Neural progenitor cell (in vitro differentiated cells): ENCODE measurements at regions not wholly inside any gene's neighbourhood (a gene's known extent, or its start where the extent isn't known, plus 50 kb on each side); places are given as distances from the start of the nearest gene placed in this dataset.

Experiments
- EZH2 ChIP-seq: fragments of 200-600 bp; sonication (generic); IDR thresholded peaks from 2 replicates; pipeline ENCODE4 v1.6.1; 2017; ENCODE audit warnings: antibody characterized with exemption, mild to moderate bottlenecking, moderate library complexity
- TF ChIP-seq, protein P1 (sequence below): fragments of 200-600 bp; sonication (generic); IDR thresholded peaks from 2 replicates; pipeline ENCODE4 v1.5.1; 2017; ENCODE audit warnings: antibody characterized with exemption, mild to moderate bottlenecking

DNA sequence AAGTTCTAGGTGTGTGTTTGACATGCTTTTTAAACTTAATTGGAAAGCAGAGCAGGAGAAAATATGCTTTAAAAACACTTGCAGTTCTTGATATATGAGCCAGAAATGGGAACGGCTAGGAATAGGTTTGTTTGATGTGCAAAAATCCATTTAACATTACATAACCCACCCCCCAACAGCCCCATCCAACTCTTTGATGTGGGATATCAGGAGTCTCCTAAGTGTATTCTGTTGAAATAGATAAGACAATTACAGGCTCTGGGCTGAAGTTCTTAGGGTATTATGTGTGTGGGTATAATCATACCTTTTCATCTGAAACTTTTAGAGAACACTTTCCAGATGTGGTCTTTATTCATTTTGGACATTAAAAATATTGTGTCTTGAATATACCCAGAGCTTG, 240.4 kb upstream of the CSNK1A1L start:
- no peak for TF ChIP-seq EZH2
- TF ChIP-seq, protein P1, sequence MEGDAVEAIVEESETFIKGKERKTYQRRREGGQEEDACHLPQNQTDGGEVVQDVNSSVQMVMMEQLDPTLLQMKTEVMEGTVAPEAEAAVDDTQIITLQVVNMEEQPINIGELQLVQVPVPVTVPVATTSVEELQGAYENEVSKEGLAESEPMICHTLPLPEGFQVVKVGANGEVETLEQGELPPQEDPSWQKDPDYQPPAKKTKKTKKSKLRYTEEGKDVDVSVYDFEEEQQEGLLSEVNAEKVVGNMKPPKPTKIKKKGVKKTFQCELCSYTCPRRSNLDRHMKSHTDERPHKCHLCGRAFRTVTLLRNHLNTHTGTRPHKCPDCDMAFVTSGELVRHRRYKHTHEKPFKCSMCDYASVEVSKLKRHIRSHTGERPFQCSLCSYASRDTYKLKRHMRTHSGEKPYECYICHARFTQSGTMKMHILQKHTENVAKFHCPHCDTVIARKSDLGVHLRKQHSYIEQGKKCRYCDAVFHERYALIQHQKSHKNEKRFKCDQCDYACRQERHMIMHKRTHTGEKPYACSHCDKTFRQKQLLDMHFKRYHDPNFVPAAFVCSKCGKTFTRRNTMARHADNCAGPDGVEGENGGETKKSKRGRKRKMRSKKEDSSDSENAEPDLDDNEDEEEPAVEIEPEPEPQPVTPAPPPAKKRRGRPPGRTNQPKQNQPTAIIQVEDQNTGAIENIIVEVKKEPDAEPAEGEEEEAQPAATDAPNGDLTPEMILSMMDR: no peak
